ENCODE measurements at regions not wholly inside any gene's neighbourhood (a gene's known extent, or its start where the extent isn't known, plus 50 kb on each side); places are given as distances from the start of the nearest gene placed in this dataset.

- TF ChIP-seq CTCF (IDR thresholded peaks at IDR 0.05) (no peak), EP300 (IDR thresholded peaks at IDR 0.05) (no peak), POLR2A (IDR thresholded peaks at IDR 0.05) (no peak)
Measured at GRCh38 chr6:79330704-79331103, 96.2 kb upstream of the HMGN3 start.

All from stomach (tissue), 4 donors.